PC-3 (cell line): ENCODE measurements at regions not wholly inside any gene's neighbourhood (a gene's known extent, or its start where the extent isn't known, plus 50 kb on each side); places are given as distances from the start of the nearest gene placed in this dataset.

ENCODE experiments used
- CTCF ChIP-seq: fragments of 300-600 bp; sonication (generic); conservative IDR thresholded peaks from 2 replicates; pipeline ENCODE4 v1.5.1; 2017; ENCODE audit warnings: antibody characterized with exemption, low read depth, mild to moderate bottlenecking, low read length
- EZH2 ChIP-seq: fragments of 300-600 bp; sonication (generic); IDR thresholded peaks from one replicate; pipeline ENCODE4 v1.6.1; 2017; ENCODE audit warnings: antibody characterized with exemption, mild to moderate bottlenecking, low read length; ENCODE audit not compliant: unreplicated experiment
- EZH2phosphoT487 ChIP-seq: fragments of 300-600 bp; sonication (generic); IDR thresholded peaks from 2 replicates; pipeline ENCODE4 v1.6.1; 2018; ENCODE audit warnings: mild to moderate bottlenecking, antibody characterized with exemption, low read length, borderline replicate concordance

DNA sequence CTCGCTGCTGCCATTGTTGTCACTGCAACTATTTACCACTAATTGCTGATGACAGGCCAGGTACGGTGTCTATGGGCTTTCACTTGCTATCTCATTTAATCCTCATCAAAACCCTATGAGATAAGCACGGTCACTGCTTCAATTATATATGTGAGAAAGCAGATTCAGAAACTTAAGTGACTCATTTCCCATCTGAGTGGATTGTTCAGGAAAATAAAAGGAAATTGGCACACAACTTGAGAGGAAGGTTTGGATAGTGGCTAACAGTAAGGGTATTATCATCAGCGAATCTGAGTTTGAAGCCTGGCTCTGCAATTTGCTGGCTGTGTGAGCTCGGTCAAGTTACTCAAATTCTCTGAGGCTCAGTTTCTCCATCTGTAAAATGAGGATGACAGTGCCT is 196.0 kb downstream of the KCNS3 start:
- TF ChIP-seq CTCF: no peak
- no peak for TF ChIP-seq EZH2
- no peak for TF ChIP-seq EZH2phosphoT487
